Left ventricle myocardium inferior (tissue), 1 donor: ENCODE measurements at regions not wholly inside any gene's neighbourhood (a gene's known extent, or its start where the extent isn't known, plus 50 kb on each side); places are given as distances from the start of the nearest gene placed in this dataset.

Experiments
- DNase-seq: peaks from one replicate; pipeline ENCODE4 v3.0.0-alpha.2; 2020
- H3K27ac ChIP-seq: fragments of 200-600 bp; replicated peaks from 2 replicates; pipeline ENCODE4 v1.8.0; 2021
- H3K27me3 ChIP-seq: fragments of 200-600 bp; 2 replicates; pipeline ENCODE4 v1.8.0; 2021; ENCODE audit warnings: low read depth
- H3K36me3 ChIP-seq: fragments of 200-600 bp; 2 replicates; pipeline ENCODE4 v1.8.0; 2021
- H3K4me1 ChIP-seq: fragments of 200-600 bp; 2 replicates; pipeline ENCODE4 v1.8.0; 2021
- H3K4me3 ChIP-seq: fragments of 200-600 bp; 2 replicates; pipeline ENCODE4 v1.8.0; 2021; ENCODE audit warnings: mild to moderate bottlenecking, moderate library complexity
- H3K9me3 ChIP-seq: fragments of 200-600 bp; replicated peaks from 2 replicates; pipeline ENCODE4 v1.8.0; 2021
- intact Hi-C: fragments of 100-400 bp; cut with micrococcal nuclease; formaldehyde crosslinking; loops from one replicate; pipeline ENCODE4 v1.11.0; 2022
- TF ChIP-seq, protein P1 (sequence below): fragments of 200-600 bp; IDR thresholded peaks from 2 replicates; pipeline ENCODE4 v1.8.0; 2021; ENCODE audit warnings: antibody characterized with exemption, mild to moderate bottlenecking, borderline replicate concordance
- donor health status: DM: no; HTN: yes; CAD: no; lungs with severe emphysema.

DNA sequence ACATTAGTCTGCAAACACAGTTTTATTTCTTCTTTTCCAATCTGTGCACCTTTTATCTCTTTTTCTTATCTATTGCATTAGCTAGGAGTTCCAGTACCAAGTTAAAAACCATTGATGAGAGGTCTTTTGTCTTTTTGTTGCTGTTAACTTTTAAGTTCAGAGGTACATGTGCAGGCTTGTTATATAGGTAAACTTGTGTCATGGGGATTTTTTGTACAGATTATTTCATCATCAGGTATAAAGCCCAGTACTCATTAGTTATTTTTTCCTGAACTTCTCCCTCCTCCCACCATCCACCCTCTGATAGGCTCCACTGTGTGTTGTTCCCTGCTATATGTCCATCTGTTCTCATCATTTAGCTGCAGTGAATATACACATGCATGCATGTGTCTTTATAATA lies 349.9 kb downstream of the PDHA2 start:
- Histone ChIP-seq H3K4me3 (no peak overlapping the region), H3K36me3 (no peaks in the 10 kb centered on the region), H3K4me1 (no peaks in the 10 kb centered on the region), H3K9me3 (no peaks in the 10 kb centered on the region), H3K27me3 (no peaks in the 10 kb centered on the region), H3K27ac (no peak overlapping the region)
- TF ChIP-seq, protein P1, sequence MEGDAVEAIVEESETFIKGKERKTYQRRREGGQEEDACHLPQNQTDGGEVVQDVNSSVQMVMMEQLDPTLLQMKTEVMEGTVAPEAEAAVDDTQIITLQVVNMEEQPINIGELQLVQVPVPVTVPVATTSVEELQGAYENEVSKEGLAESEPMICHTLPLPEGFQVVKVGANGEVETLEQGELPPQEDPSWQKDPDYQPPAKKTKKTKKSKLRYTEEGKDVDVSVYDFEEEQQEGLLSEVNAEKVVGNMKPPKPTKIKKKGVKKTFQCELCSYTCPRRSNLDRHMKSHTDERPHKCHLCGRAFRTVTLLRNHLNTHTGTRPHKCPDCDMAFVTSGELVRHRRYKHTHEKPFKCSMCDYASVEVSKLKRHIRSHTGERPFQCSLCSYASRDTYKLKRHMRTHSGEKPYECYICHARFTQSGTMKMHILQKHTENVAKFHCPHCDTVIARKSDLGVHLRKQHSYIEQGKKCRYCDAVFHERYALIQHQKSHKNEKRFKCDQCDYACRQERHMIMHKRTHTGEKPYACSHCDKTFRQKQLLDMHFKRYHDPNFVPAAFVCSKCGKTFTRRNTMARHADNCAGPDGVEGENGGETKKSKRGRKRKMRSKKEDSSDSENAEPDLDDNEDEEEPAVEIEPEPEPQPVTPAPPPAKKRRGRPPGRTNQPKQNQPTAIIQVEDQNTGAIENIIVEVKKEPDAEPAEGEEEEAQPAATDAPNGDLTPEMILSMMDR: no peak
- no peak for DNase-seq
- intact Hi-C loops: no loop called here

DNA sequence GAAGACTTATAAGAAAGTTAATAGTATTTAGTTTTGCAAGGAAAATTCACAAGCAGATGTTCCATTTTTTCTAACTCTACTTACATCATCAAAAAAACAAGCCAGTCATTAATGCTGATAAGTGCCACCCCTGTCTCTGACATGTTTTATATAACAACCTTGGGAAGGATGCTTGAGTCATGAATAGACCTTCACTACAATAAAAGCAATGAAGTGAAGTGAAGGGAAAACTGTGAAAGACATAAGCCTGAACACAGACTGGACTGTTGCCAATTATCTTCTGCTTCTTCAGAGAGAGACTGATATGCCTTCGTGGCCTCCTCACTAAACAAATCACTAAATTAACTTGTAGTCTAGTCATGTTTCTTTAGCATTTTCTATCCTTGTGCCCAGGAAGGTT lies 353.2 kb downstream of the PDHA2 start:
- Histone ChIP-seq H3K4me1 (no peaks in the 10 kb centered on the region), H3K27ac (no peak overlapping the region), H3K4me3 (no peak overlapping the region), H3K27me3 (no peaks in the 10 kb centered on the region), H3K36me3 (no peaks in the 10 kb centered on the region), H3K9me3 (no peaks in the 10 kb centered on the region)
- TF ChIP-seq, protein P1: no peak
- DNase-seq: no peak
- intact Hi-C loops: no loop called here

DNA sequence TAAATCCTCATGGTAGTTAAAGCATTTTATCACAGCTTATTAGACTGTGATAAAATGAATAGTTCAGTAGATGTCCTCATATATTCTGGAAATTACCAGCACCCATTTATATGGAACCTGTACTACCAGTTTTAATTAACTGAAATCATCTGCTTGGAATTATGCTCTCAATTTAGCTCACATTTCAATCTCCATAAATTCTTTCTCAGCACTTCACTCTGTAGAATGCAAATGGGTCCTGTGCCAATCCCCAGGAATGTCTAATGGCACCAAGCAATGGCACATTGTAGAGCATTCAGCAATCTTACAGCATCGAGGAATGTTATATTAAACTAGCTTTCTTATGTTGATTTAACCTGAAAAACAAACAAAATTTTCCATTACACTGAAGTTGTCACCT lies 355.1 kb downstream of the PDHA2 start:
- no peaks in the 10 kb centered on the region for H3K36me3 ChIP-seq
- TF ChIP-seq, protein P1: no peak
- H3K27me3 ChIP-seq: no peaks in the 10 kb centered on the region
- DNase-seq: no peak
- H3K4me1 ChIP-seq: no peaks in the 10 kb centered on the region
- H3K9me3 ChIP-seq: no peaks in the 10 kb centered on the region
- no peak overlapping the region for H3K27ac ChIP-seq
- H3K4me3 ChIP-seq: no peak overlapping the region
- intact Hi-C loops: no loop called here

DNA sequence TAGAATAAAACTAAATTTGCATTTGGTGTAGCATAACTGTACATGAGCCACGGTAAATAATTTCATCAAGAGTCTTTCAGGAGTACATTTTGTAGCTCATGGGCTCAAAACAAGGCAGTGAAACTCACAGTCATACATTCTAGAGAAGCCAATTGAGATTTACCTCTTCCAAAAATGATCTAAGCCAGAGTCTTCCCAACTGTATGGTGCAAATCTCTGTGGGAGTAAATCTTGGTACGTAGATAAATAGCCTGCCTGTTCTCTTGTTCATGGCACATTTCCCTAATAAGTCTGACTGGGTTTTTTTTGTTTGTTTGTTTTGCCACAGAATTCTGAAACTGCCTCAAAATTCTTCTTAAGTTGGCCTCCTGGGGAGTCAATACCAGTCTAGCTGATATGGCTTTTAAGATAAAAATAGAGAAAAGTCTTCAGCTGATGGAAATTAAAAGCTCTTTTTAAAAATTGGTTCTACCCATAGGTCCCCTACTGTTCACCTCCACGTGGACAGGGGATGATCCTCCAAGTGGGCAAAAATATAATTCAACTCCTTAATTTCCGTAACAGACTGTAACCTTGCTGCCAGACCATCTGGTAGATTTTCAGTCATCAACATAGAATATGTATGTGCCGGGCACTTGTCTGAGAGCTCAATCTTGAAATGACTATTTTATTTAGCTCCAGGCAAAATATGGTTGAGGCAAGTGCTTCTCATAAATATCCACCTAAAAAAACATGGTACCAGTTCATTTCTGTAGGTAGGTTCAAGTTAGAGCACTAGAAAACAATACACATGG lies 365.4 kb downstream of the PDHA2 start:
- Histone ChIP-seq H3K9me3 (no peaks in the 10 kb centered on the region), H3K4me3 (no peak overlapping the region), H3K27me3 (no peaks in the 10 kb centered on the region), H3K4me1 (no peaks in the 10 kb centered on the region), H3K27ac (no peak overlapping the region), H3K36me3 (no peaks in the 10 kb centered on the region)
- intact Hi-C loops: no loop called here
- DNase-seq: no peak
- TF ChIP-seq, protein P1: no peak

DNA sequence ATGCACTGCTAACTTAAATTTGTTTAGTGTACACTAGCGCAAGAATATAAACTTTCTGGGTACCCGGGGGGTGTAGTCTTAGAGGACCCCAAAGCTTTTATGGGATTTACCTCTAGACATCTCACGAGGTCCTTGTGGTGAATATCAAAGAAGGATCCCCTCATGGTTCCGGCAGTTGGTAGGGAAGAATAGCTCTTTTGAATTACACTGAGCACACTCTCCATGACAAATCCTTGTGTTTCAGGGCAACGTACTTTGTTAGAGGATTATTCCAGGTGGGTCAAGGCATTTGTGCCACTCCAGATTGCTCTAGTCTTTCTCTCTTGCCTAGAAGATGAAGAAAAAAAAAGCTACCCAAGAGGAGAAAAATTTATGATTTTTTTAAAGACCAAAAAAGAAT lies 387.6 kb downstream of the PDHA2 start:
- Histone ChIP-seq H3K4me3 (no peak overlapping the region), H3K27me3 (no peaks in the 10 kb centered on the region), H3K27ac (no peak overlapping the region), H3K9me3 (peaks cover 12% of the 10 kb centered on the region), H3K4me1 (no peaks in the 10 kb centered on the region), H3K36me3 (no peaks in the 10 kb centered on the region)
- no peak for DNase-seq
- TF ChIP-seq, protein P1: no peak
- intact Hi-C loops: no loop called here
